Thymus (tissue), 11 donors: ENCODE measurements at regions not wholly inside any gene's neighbourhood (a gene's known extent, or its start where the extent isn't known, plus 50 kb on each side); places are given as distances from the start of the nearest gene placed in this dataset.

Experiments
- DNase-seq, 9 donors: peaks; one replicate each; pipeline ENCODE4 v3.0.0-alpha.2; 2013; ENCODE audit warnings: low spot score in 9 of 9, low read depth in 6 of 9, missing footprints in 1 of 9
- H3K27ac ChIP-seq, 2 donors: one replicate each; pipeline ENCODE4 v1.5.1; 2013; ENCODE audit warnings: control low read depth in 1 of 2, low read depth in 1 of 2, low read length in 1 of 2, mild to moderate bottlenecking in 1 of 2, moderate library complexity in 1 of 2
- H3K27me3 ChIP-seq, 2 donors: one replicate each; pipeline ENCODE4 v1.5.1; 2013; ENCODE audit warnings: low read length in 1 of 2; ENCODE audit not compliant: control insufficient read depth in 2 of 2, insufficient read depth in 1 of 2
- H3K36me3 ChIP-seq, 2 donors: one replicate each; pipeline ENCODE4 v1.5.1; 2013; ENCODE audit warnings: low read length in 1 of 2, mild to moderate bottlenecking in 1 of 2, moderate library complexity in 1 of 2; ENCODE audit not compliant: control insufficient read depth in 2 of 2, insufficient read depth in 2 of 2
- H3K4me1 ChIP-seq, 2 donors: one replicate each; pipeline ENCODE4 v1.5.1; 2013; ENCODE audit warnings: low read length in 2 of 2; ENCODE audit not compliant: control insufficient read depth in 2 of 2, insufficient read depth in 2 of 2
- H3K4me3 ChIP-seq, 2 donors: one replicate each; pipeline ENCODE4 v1.5.1; 2013; ENCODE audit warnings: low read length in 2 of 2, control low read depth in 1 of 2, mild to moderate bottlenecking in 1 of 2
- H3K9me3 ChIP-seq, 2 donors: one replicate each; pipeline ENCODE4 v1.5.1; 2013; ENCODE audit warnings: low read length in 1 of 2, mild to moderate bottlenecking in 1 of 2; ENCODE audit not compliant: control insufficient read depth in 2 of 2, insufficient read depth in 1 of 2
- WGBS: extraction: QIAGEN DNeasy Blood & Tissue Kit; methylation state at CpG from one replicate; pipeline ENCODE4 v1.1.7; 2013; 5-methylcytosine and 5-hydroxymethylcytosine counted together
- donor health status: healthy.

- Histone ChIP-seq H3K36me3 (no peaks in the 10 kb centered on the region), H3K9me3 (peaks cover 0 to 3% of the 10 kb centered on the region in 2 donors), H3K27ac (no peak overlapping the region), H3K27me3 (no peaks in the 10 kb centered on the region), H3K4me3 (no peak overlapping the region), H3K4me1 (no peaks in the 10 kb centered on the region)
- 87% methylated on average over 2 of the region's 2 CpGs for WGBS
- DNase-seq = no peak
Observed at GRCh38 chr10:33688506-33688905, 354.0 kb upstream of the NRP1 start.

- Histone ChIP-seq H3K27me3 (no peaks in the 10 kb centered on the region), H3K9me3 (peaks cover 0 to 3% of the 10 kb centered on the region in 2 donors), H3K4me1 (no peaks in the 10 kb centered on the region), H3K36me3 (no peaks in the 10 kb centered on the region), H3K4me3 (no peak overlapping the region), H3K27ac (no peak overlapping the region)
- WGBS = 95% methylated on average over 2 of the region's 2 CpGs
- no peak for DNase-seq
Observed at GRCh38 chr10:33684211-33684611, 349.7 kb upstream of the NRP1 start.

GRCh38 chr10:33681595-33681994, 347.1 kb upstream of the NRP1 start:
- 63% methylated on average over 1 of the region's 1 CpG for WGBS
- H3K27me3 ChIP-seq = no peaks in the 10 kb centered on the region
- H3K4me3 ChIP-seq = no peak overlapping the region
- no peaks in the 10 kb centered on the region for H3K36me3 ChIP-seq
- H3K9me3 ChIP-seq = peaks cover 0 to 3% of the 10 kb centered on the region in 2 donors
- no peaks in the 10 kb centered on the region for H3K4me1 ChIP-seq
- H3K27ac ChIP-seq = no peak overlapping the region
- no peak for DNase-seq

GRCh38 chr10:33680036-33680435, 345.6 kb upstream of the NRP1 start:
- H3K9me3 ChIP-seq = peaks cover 0 to 3% of the 10 kb centered on the region in 2 donors
- no peaks in the 10 kb centered on the region for H3K27me3 ChIP-seq
- DNase-seq = no peak
- 92% methylated on average over 5 of the region's 5 CpGs for WGBS
- no peaks in the 10 kb centered on the region for H3K36me3 ChIP-seq
- no peaks in the 10 kb centered on the region for H3K4me1 ChIP-seq
- H3K27ac ChIP-seq = no peak overlapping the region
- H3K4me3 ChIP-seq = no peak overlapping the region

- Histone ChIP-seq H3K4me3 (no peak overlapping the region), H3K36me3 (no peaks in the 10 kb centered on the region), H3K9me3 (no peaks in the 10 kb centered on the region), H3K27me3 (no peaks in the 10 kb centered on the region), H3K27ac (no peak overlapping the region), H3K4me1 (no peaks in the 10 kb centered on the region)
- no peak for DNase-seq
- WGBS = 95% methylated on average over 9 of the region's 9 CpGs
Observed at GRCh38 chr10:33676606-33677339, 342.3 kb upstream of the NRP1 start.

GRCh38 chr10:33674986-33675599, 340.6 kb upstream of the NRP1 start:
- Histone ChIP-seq H3K4me1 (no peaks in the 10 kb centered on the region), H3K4me3 (no peak overlapping the region), H3K36me3 (no peaks in the 10 kb centered on the region), H3K9me3 (no peaks in the 10 kb centered on the region), H3K27me3 (no peaks in the 10 kb centered on the region), H3K27ac (peak overlapping the region; percentile 42 to 63)
- 71% methylated on average over 10 of the region's 10 CpGs for WGBS
- no peak for DNase-seq

- 93% methylated on average over 2 of the region's 2 CpGs for WGBS
- no peaks in the 10 kb centered on the region for H3K36me3 ChIP-seq
- H3K4me3 ChIP-seq = no peak overlapping the region
- no peaks in the 10 kb centered on the region for H3K27me3 ChIP-seq
- no peaks in the 10 kb centered on the region for H3K9me3 ChIP-seq
- no peaks in the 10 kb centered on the region for H3K4me1 ChIP-seq
- DNase-seq = no peak
- H3K27ac ChIP-seq = no peak overlapping the region
Observed at GRCh38 chr10:33674491-33674890, 340.0 kb upstream of the NRP1 start.

- Histone ChIP-seq H3K9me3 (no peaks in the 10 kb centered on the region), H3K4me1 (no peaks in the 10 kb centered on the region), H3K27ac (no peak overlapping the region), H3K27me3 (no peaks in the 10 kb centered on the region), H3K36me3 (no peaks in the 10 kb centered on the region), H3K4me3 (no peak overlapping the region)
- DNase-seq = no peak
- WGBS = 98% methylated on average over 3 of the region's 3 CpGs
Observed at GRCh38 chr10:33673839-33674415, 339.5 kb upstream of the NRP1 start.

- Histone ChIP-seq H3K4me1 (no peaks in the 10 kb centered on the region), H3K9me3 (no peaks in the 10 kb centered on the region), H3K27me3 (no peaks in the 10 kb centered on the region), H3K27ac (no peak overlapping the region), H3K4me3 (no peak overlapping the region), H3K36me3 (no peaks in the 10 kb centered on the region)
- 96% methylated on average over 5 of the region's 5 CpGs for WGBS
- no peak for DNase-seq
Observed at GRCh38 chr10:33669904-33670303, 335.4 kb upstream of the NRP1 start.
